GM23248 (cell line): ENCODE measurements at regions not wholly inside any gene's neighbourhood (a gene's known extent, or its start where the extent isn't known, plus 50 kb on each side); places are given as distances from the start of the nearest gene placed in this dataset.

Source experiments
- EZH2 ChIP-seq: fragments of 200-600 bp; sonication (generic); IDR thresholded peaks from 2 replicates; pipeline ENCODE4 v1.6.1; 2018; ENCODE audit warnings: antibody characterized with exemption, mild to moderate bottlenecking; ENCODE audit not compliant: insufficient read depth, poor library complexity, severe bottlenecking
- EZH2phosphoT487 ChIP-seq: fragments of 200-600 bp; sonication (generic); IDR thresholded peaks from 2 replicates; pipeline ENCODE4 v1.6.1; 2018; ENCODE audit warnings: antibody characterized with exemption, moderate library complexity, mild to moderate bottlenecking, low read depth; ENCODE audit not compliant: insufficient read depth

- TF ChIP-seq EZH2 (no peak), EZH2phosphoT487 (no peak)
These were observed 70.1 kb upstream of the TENM4 start for GRCh38 chr11:79510960-79511359.
